ENCODE measurements at regions not wholly inside any gene's neighbourhood (a gene's known extent, or its start where the extent isn't known, plus 50 kb on each side); places are given as distances from the start of the nearest gene placed in this dataset.

DNA sequence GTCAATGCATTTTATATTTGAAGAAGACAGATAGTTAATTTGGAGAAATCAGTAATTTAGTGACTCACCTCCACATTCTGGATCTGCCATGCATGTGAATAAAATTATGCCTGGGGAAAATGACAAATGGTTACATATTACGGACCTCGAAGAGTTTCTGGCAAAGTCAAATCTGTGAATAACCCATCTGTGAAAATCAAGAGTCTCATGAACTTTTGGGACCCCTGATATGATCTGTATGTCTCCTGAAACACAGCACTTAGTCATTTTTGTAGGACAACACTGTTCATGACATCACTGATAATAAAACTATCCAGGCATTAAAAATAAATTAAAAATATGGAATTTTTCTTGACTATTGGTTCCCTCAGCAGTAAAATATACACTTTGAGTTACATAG lies 584.5 kb downstream of the TLE4 start:
- TF ChIP-seq CTCF (IDR thresholded peaks at IDR 0.05) (no peak), POLR2A (IDR thresholded peaks at IDR 0.05) (no peak)
